Calu3 (cell line): ENCODE measurements at regions not wholly inside any gene's neighbourhood (a gene's known extent, or its start where the extent isn't known, plus 50 kb on each side); places are given as distances from the start of the nearest gene placed in this dataset.

ENCODE experiments used
- BruUV-seq: library from RNA; stranded (reverse); fragments of 400-500 nt; replicated peaks from 2 replicates; lab custom pipeline; 2021; lab: Mats Ljungman, UMichigan
- CTCF ChIA-PET: fragments of 300-600 bp; sonication (Branson Sonifier 250); formaldehyde crosslinking; loops from one replicate; lab custom pipeline; 2022; ENCODE audit warnings: antibody characterized with exemption; lab: Charles Lee
- DNase-seq: peaks from one replicate; pipeline ENCODE4 v3.0.0; 2022
- H3K27ac Mint-ChIP-seq: one replicate; pipeline ENCODE4 v1.8.0; 2022; ENCODE audit warnings: mixed read lengths; ENCODE audit not compliant: unreplicated experiment
- H3K27me3 Mint-ChIP-seq: one replicate; pipeline ENCODE4 v1.8.0; 2022; ENCODE audit warnings: mixed read lengths; ENCODE audit not compliant: unreplicated experiment
- H3K36me3 Mint-ChIP-seq: one replicate; pipeline ENCODE4 v1.8.0; 2022; ENCODE audit warnings: mild to moderate bottlenecking, moderate library complexity, mixed read lengths; ENCODE audit not compliant: insufficient read depth, unreplicated experiment
- H3K4me1 Mint-ChIP-seq: one replicate; pipeline ENCODE4 v1.8.0; 2022; ENCODE audit warnings: mild to moderate bottlenecking, low read depth, mixed read lengths; ENCODE audit not compliant: unreplicated experiment
- H3K4me3 Mint-ChIP-seq: one replicate; pipeline ENCODE4 v1.8.0; 2022; ENCODE audit warnings: mild to moderate bottlenecking, low read depth, moderate library complexity, mixed read lengths; ENCODE audit not compliant: unreplicated experiment
- H3K9me3 Mint-ChIP-seq: one replicate; pipeline ENCODE4 v1.8.0; 2022; ENCODE audit warnings: low read depth, mixed read lengths; ENCODE audit not compliant: unreplicated experiment
- CTCF ChIP-seq: fragments of 200-600 bp; IDR thresholded peaks from one replicate; pipeline ENCODE4 v1.8.0; 2022; ENCODE audit warnings: antibody characterized with exemption; ENCODE audit not compliant: unreplicated experiment
- intact Hi-C: fragments of 100-400 bp; cut with micrococcal nuclease; formaldehyde crosslinking; loops from one replicate; pipeline ENCODE4 v1.10.0; 2022; ENCODE audit not compliant: unreplicated experiment

- CTCF ChIA-PET = no interaction called here
- no peak for DNase-seq
- BruUV-seq = no TSS peak
- Mint-ChIP-seq H3K4me3 (no peak overlapping the region), H3K27ac (no peak overlapping the region), H3K36me3 (no peaks in the 10 kb centered on the region), H3K9me3 (no peaks in the 10 kb centered on the region), H3K27me3 (no peaks in the 10 kb centered on the region), H3K4me1 (peaks cover under 1% of the 10 kb centered on the region)
- intact Hi-C loops = no loop called here
- TF ChIP-seq CTCF = no peak
Measured at GRCh38 chr6:139990856-139991465, 616.5 kb upstream of the CITED2 start.

GRCh38 chr6:139990026-139990686 lies 615.7 kb upstream of the CITED2 start:
- BruUV-seq = no TSS peak
- no peak overlapping the region for H3K4me3 Mint-ChIP-seq
- no peak overlapping the region for H3K27ac Mint-ChIP-seq
- no peak for DNase-seq
- H3K9me3 Mint-ChIP-seq = no peaks in the 10 kb centered on the region
- no peak for TF ChIP-seq CTCF
- CTCF ChIA-PET = no interaction called here
- no peaks in the 10 kb centered on the region for H3K36me3 Mint-ChIP-seq
- no peaks in the 10 kb centered on the region for H3K27me3 Mint-ChIP-seq
- H3K4me1 Mint-ChIP-seq = no peaks in the 10 kb centered on the region
- intact Hi-C loops = no loop called here

GRCh38 chr6:139988685-139989084 lies 614.2 kb upstream of the CITED2 start:
- TF ChIP-seq CTCF = no peak
- no peak for DNase-seq
- Mint-ChIP-seq H3K27me3 (no peaks in the 10 kb centered on the region), H3K27ac (no peak overlapping the region), H3K4me1 (peaks cover 9% of the 10 kb centered on the region), H3K9me3 (no peaks in the 10 kb centered on the region), H3K4me3 (no peak overlapping the region), H3K36me3 (no peaks in the 10 kb centered on the region)
- intact Hi-C loops = no loop called here
- CTCF ChIA-PET = no interaction called here
- no TSS peak for BruUV-seq

- DNase-seq = no peak
- no TSS peak for BruUV-seq
- Mint-ChIP-seq H3K9me3 (no peaks in the 10 kb centered on the region), H3K27me3 (no peaks in the 10 kb centered on the region), H3K4me3 (no peak overlapping the region), H3K4me1 (peaks cover 25% of the 10 kb centered on the region), H3K27ac (no peak overlapping the region), H3K36me3 (no peaks in the 10 kb centered on the region)
- CTCF ChIA-PET = no interaction called here
- TF ChIP-seq CTCF = no peak
- intact Hi-C loops = no loop called here
Measured at GRCh38 chr6:139987091-139987490, 612.6 kb upstream of the CITED2 start.
